HTR-8/SVneo (cell line): ENCODE measurements at regions not wholly inside any gene's neighbourhood (a gene's known extent, or its start where the extent isn't known, plus 50 kb on each side); places are given as distances from the start of the nearest gene placed in this dataset.
"Not testable (repeated sequence)": the region's sequence is repeated elsewhere in the genome, so short reads cannot be mapped to it uniquely, and the experiment has no call there.

Experiments used
- DNase-seq: peaks from one replicate; pipeline ENCODE4 v3.0.0; 2011; ENCODE audit warnings: low spot score, mixed read lengths; ENCODE audit not compliant: insufficient read length
- FAIRE-seq: peaks from 2 replicates; lab custom pipeline; 2011; peaks lifted over from hg19 to GRCh38; lab: Jason Lieb, UNC

- DNase-seq: no peak
- FAIRE-seq: no peak
Observed at GRCh38 chr2:138355244-138355643, 146.3 kb upstream of the SPOPL start.

- FAIRE-seq (no peak), DNase-seq (peak; percentile 6)
Observed at GRCh38 chr2:138356178-138356577, 145.4 kb upstream of the SPOPL start.

GRCh38 chr2:138359532-138359931 lies 142.0 kb upstream of the SPOPL start:
- DNase-seq (no peak), FAIRE-seq (no peak)

- DNase-seq (no peak), FAIRE-seq (no peak)
Observed at GRCh38 chr2:138364554-138365162, 136.9 kb upstream of the SPOPL start.

- DNase-seq (no peak), FAIRE-seq (no peak)
Observed at GRCh38 chr2:138365581-138365980, 136.0 kb upstream of the SPOPL start.

GRCh38 chr2:138369856-138370255 lies 131.7 kb upstream of the SPOPL start:
- DNase-seq: no peak
- no peak for FAIRE-seq

- FAIRE-seq (no peak), DNase-seq (peak; percentile 17)
Observed at GRCh38 chr2:138373993-138374408, 127.6 kb upstream of the SPOPL start.

GRCh38 chr2:138381373-138381772 lies 120.2 kb upstream of the SPOPL start:
- DNase-seq: no peak

GRCh38 chr2:138382672-138383071 lies 118.9 kb upstream of the SPOPL start:
- FAIRE-seq: no peak

More at GRCh38 chr2:138381373-138381772, 120.2 kb upstream of the SPOPL start:
- FAIRE-seq: no peak

GRCh38 chr2:138386191-138386590 lies 115.4 kb upstream of the SPOPL start:
- not testable (repeated sequence) for FAIRE-seq, DNase-seq

More at GRCh38 chr2:138382672-138383071, 118.9 kb upstream of the SPOPL start:
- DNase-seq: no peak

GRCh38 chr2:138389063-138389462 lies 112.5 kb upstream of the SPOPL start:
- FAIRE-seq (no peak), DNase-seq (no peak)

- no peak for DNase-seq
- no peak for FAIRE-seq
Observed at GRCh38 chr2:138390316-138390945, 111.1 kb upstream of the SPOPL start.

- FAIRE-seq: no peak
- DNase-seq: no peak
Observed at GRCh38 chr2:138391946-138392345, 109.6 kb upstream of the SPOPL start.

- DNase-seq: no peak
- FAIRE-seq: peak; percentile 69
Observed at GRCh38 chr2:138395565-138396306, 105.8 kb upstream of the SPOPL start.

GRCh38 chr2:138396843-138397242 lies 104.7 kb upstream of the SPOPL start:
- DNase-seq (no peak), FAIRE-seq (no peak)

- FAIRE-seq: no peak
- no peak for DNase-seq
Observed at GRCh38 chr2:138403431-138403927, 98.1 kb upstream of the SPOPL start.

GRCh38 chr2:138414014-138414413 lies 87.6 kb upstream of the SPOPL start:
- FAIRE-seq (no peak), DNase-seq (no peak)

GRCh38 chr2:138415985-138416384 lies 85.6 kb upstream of the SPOPL start:
- FAIRE-seq (no peak), DNase-seq (no peak)

GRCh38 chr2:138418453-138418852 lies 83.1 kb upstream of the SPOPL start:
- FAIRE-seq: peak; percentile 70
- no peak for DNase-seq

- DNase-seq: no peak
Observed at GRCh38 chr2:138421315-138421970, 80.1 kb upstream of the SPOPL start.

GRCh38 chr2:138421971-138422335 lies 79.6 kb upstream of the SPOPL start:
- no peak for FAIRE-seq
- DNase-seq: peak; percentile 39

More at GRCh38 chr2:138421315-138421970, 80.1 kb upstream of the SPOPL start:
- FAIRE-seq: no peak
